GM18873 (cell line): ENCODE measurements at regions not wholly inside any gene's neighbourhood (a gene's known extent, or its start where the extent isn't known, plus 50 kb on each side); places are given as distances from the start of the nearest gene placed in this dataset.
"Not testable (repeated sequence)": the region's sequence is repeated elsewhere in the genome, so short reads cannot be mapped to it uniquely, and the experiment has no call there.

Source experiments
- ATAC-seq: cut with Tn5 transposase; IDR thresholded peaks from one replicate; pipeline ENCODE4 v1.9.1; 2021; ENCODE audit warnings: mild to moderate bottlenecking, moderate library complexity, moderate number of reproducible peaks; ENCODE audit not compliant: unreplicated experiment, low FRiP score

- ATAC-seq: no peak
Measured at GRCh38 chr6:21871831-21872230, 278.3 kb downstream of the SOX4 start.

- no peak for ATAC-seq
Measured at GRCh38 chr6:21872749-21873148, 279.2 kb downstream of the SOX4 start.

GRCh38 chr6:21873562-21873961, 280.0 kb downstream of the SOX4 start:
- ATAC-seq: no peak

GRCh38 chr6:21874372-21874771, 280.8 kb downstream of the SOX4 start:
- no peak for ATAC-seq

- ATAC-seq: not testable (repeated sequence)
Measured at GRCh38 chr6:21877037-21877436, 283.5 kb downstream of the SOX4 start.

GRCh38 chr6:21880249-21880648, 286.7 kb downstream of the SOX4 start:
- not testable (repeated sequence) for ATAC-seq

GRCh38 chr6:21881969-21882465, 288.5 kb downstream of the SOX4 start:
- no peak for ATAC-seq

- no peak for ATAC-seq
Measured at GRCh38 chr6:21883595-21884328, 290.2 kb downstream of the SOX4 start.

- ATAC-seq: no peak
Measured at GRCh38 chr6:21885111-21885510, 291.6 kb downstream of the SOX4 start.

- no peak for ATAC-seq
Measured at GRCh38 chr6:21885532-21886114, 292.1 kb downstream of the SOX4 start.

- no peak for ATAC-seq
Measured at GRCh38 chr6:21886542-21887151, 293.1 kb downstream of the SOX4 start.

GRCh38 chr6:21887231-21888185, 294.0 kb downstream of the SOX4 start:
- no peak for ATAC-seq

GRCh38 chr6:21891080-21891479, 297.5 kb downstream of the SOX4 start:
- no peak for ATAC-seq

- ATAC-seq: no peak
Measured at GRCh38 chr6:21893793-21894192, 300.2 kb downstream of the SOX4 start.

GRCh38 chr6:21895555-21895954, 302.0 kb downstream of the SOX4 start:
- no peak for ATAC-seq

- ATAC-seq: no peak
Measured at GRCh38 chr6:21898107-21898796, 304.7 kb downstream of the SOX4 start.

GRCh38 chr6:21899708-21900107, 306.2 kb downstream of the SOX4 start:
- no peak for ATAC-seq

GRCh38 chr6:21900730-21901129, 307.2 kb downstream of the SOX4 start:
- no peak for ATAC-seq

- ATAC-seq: no peak
Measured at GRCh38 chr6:21902628-21903169, 309.1 kb downstream of the SOX4 start.

- no peak for ATAC-seq
Measured at GRCh38 chr6:21905531-21905930, 312.0 kb downstream of the SOX4 start.
